Neural cell (in vitro differentiated cells): ENCODE measurements at regions not wholly inside any gene's neighbourhood (a gene's known extent, or its start where the extent isn't known, plus 50 kb on each side); places are given as distances from the start of the nearest gene placed in this dataset.

Experiments
- H2AFZ ChIP-seq: fragments of 200-600, 300-800 bp; sonication (generic), shearing (Covaris generic); 2 replicates; pipeline ENCODE4 v1.6.0; 2014; ENCODE audit warnings: low read depth, mild to moderate bottlenecking, antibody characterized with exemption, low read length, moderate library complexity
- H3F3A ChIP-seq: fragments of 200-600 bp; shearing (Covaris generic); 2 replicates; pipeline ENCODE4 v1.6.1; 2016; ENCODE audit warnings: mild to moderate bottlenecking, moderate library complexity, mixed read lengths, antibody characterized with exemption, low read length; ENCODE audit not compliant: insufficient read depth, poor library complexity, severe bottlenecking
- H3K27ac ChIP-seq: fragments of 200-600, 300-800 bp; sonication (generic), shearing (Covaris generic); 2 replicates; pipeline ENCODE4 v1.5.1; 2014; ENCODE audit warnings: mild to moderate bottlenecking, low read length, moderate library complexity
- H3K27me3 ChIP-seq: fragments of 300-800, 200-600 bp; sonication (generic), shearing (Covaris generic); 2 replicates; pipeline ENCODE4 v1.6.0; 2014; ENCODE audit warnings: mild to moderate bottlenecking, low read depth, low read length, moderate library complexity; ENCODE audit not compliant: insufficient read depth
- H3K36me3 ChIP-seq: fragments of 300-800, 200-600 bp; sonication (generic), shearing (Covaris generic); 2 replicates; pipeline ENCODE4 v1.5.1; 2014; ENCODE audit warnings: mild to moderate bottlenecking, antibody characterized with exemption, low read length, moderate library complexity; ENCODE audit not compliant: insufficient read depth
- H3K4me2 ChIP-seq: fragments of 300-800, 200-600 bp; sonication (generic), shearing (Covaris generic); 2 replicates; pipeline ENCODE4 v1.6.0; 2014; ENCODE audit warnings: mild to moderate bottlenecking, low read length
- H3K4me3 ChIP-seq: fragments of 300-800, 200-600 bp; sonication (generic), shearing (Covaris generic); 2 replicates; pipeline ENCODE4 v1.5.1; 2014; ENCODE audit warnings: mild to moderate bottlenecking, low read length, moderate library complexity
- H3K79me2 ChIP-seq: fragments of 200-600 bp; shearing (Covaris generic); replicated peaks from 2 replicates; pipeline ENCODE4 v1.6.0; 2014; ENCODE audit warnings: mild to moderate bottlenecking, low read length, moderate library complexity; ENCODE audit not compliant: insufficient read depth
- H3K9ac ChIP-seq: fragments of 300-800, 200-600 bp; sonication (generic), shearing (Covaris generic); 2 replicates; pipeline ENCODE4 v1.6.1; 2016; ENCODE audit warnings: mild to moderate bottlenecking, low read length, mixed read lengths
- H3K9me2 ChIP-seq: fragments of 200-600 bp; shearing (Covaris generic); 2 replicates; pipeline ENCODE4 v1.6.1; 2016; ENCODE audit warnings: mild to moderate bottlenecking, low read length, mixed read lengths; ENCODE audit not compliant: insufficient read depth
- H3K9me3 ChIP-seq: fragments of 200-600, 300-800 bp; sonication (generic), shearing (Covaris generic); 2 replicates; pipeline ENCODE4 v1.6.1; 2016; ENCODE audit warnings: mild to moderate bottlenecking, mixed run types, low read length, moderate library complexity, mixed read lengths
- H4K20me1 ChIP-seq: fragments of 200-600 bp; shearing (Covaris generic); 2 replicates; pipeline ENCODE4 v1.6.1; 2016; ENCODE audit warnings: mild to moderate bottlenecking, mixed run types; ENCODE audit not compliant: insufficient read depth
- EP300 ChIP-seq: fragments of 450-650 bp; conservative IDR thresholded peaks from 2 replicates; pipeline ENCODE4 v1.6.1; 2014; ENCODE audit warnings: antibody characterized with exemption, mild to moderate bottlenecking, moderate library complexity; ENCODE audit not compliant: poor library complexity, severe bottlenecking
- EZH2 ChIP-seq: fragments of 200-600, 300-800 bp; shearing (Covaris generic), sonication (generic); IDR thresholded peaks from 2 replicates; pipeline ENCODE4 v1.6.1; 2014; ENCODE audit warnings: antibody characterized with exemption, low read length, borderline replicate concordance, mild to moderate bottlenecking; ENCODE audit not compliant: insufficient read depth, poor library complexity, severe bottlenecking
- MXI1 ChIP-seq: fragments of 450-650 bp; conservative IDR thresholded peaks from 2 replicates; pipeline ENCODE4 v1.6.1; 2014; ENCODE audit warnings: antibody characterized with exemption, mild to moderate bottlenecking; ENCODE audit not compliant: poor library complexity, severe bottlenecking
- POLR2AphosphoS5 ChIP-seq: IDR thresholded peaks from 2 replicates; pipeline ENCODE4 v1.6.1; 2012
- RAD21 ChIP-seq: fragments of 450-650 bp; conservative IDR thresholded peaks from 2 replicates; pipeline ENCODE4 v1.6.1; 2014; ENCODE audit warnings: antibody characterized with exemption, mild to moderate bottlenecking, moderate library complexity
- REST ChIP-seq: IDR thresholded peaks from 2 replicates; pipeline ENCODE4 v1.6.1; 2012; ENCODE audit warnings: borderline replicate concordance
- SMC3 ChIP-seq: fragments of 450-650 bp; conservative IDR thresholded peaks from 2 replicates; pipeline ENCODE4 v1.6.1; 2014; ENCODE audit warnings: antibody characterized with exemption, mild to moderate bottlenecking, moderate library complexity; ENCODE audit not compliant: poor library complexity
- TAF1 ChIP-seq: IDR thresholded peaks from 2 replicates; pipeline ENCODE4 v1.6.1; 2012; ENCODE audit warnings: low read depth
- TF ChIP-seq, protein P1 (sequence below): fragments of 450-650 bp; IDR thresholded peaks from 2 replicates; pipeline ENCODE4 v1.5.1; 2014; ENCODE audit warnings: antibody characterized with exemption, mild to moderate bottlenecking, moderate library complexity; ENCODE audit not compliant: poor library complexity, severe bottlenecking

GRCh38 chr2:84065857-84066256 lies 393.2 kb downstream of the SUCLG1 start:
- Histone ChIP-seq H3K4me3 (no peak overlapping the region), H3F3A (no peaks in the 10 kb centered on the region), H3K27me3 (no peaks in the 10 kb centered on the region), H3K9me3 (no peaks in the 10 kb centered on the region), H3K4me2 (no peak overlapping the region), H4K20me1 (no peaks in the 10 kb centered on the region), H2AFZ (no peak overlapping the region), H3K36me3 (no peaks in the 10 kb centered on the region), H3K27ac (no peak overlapping the region), H3K9ac (no peak overlapping the region), H3K79me2 (no peaks in the 10 kb centered on the region), H3K9me2 (no peaks in the 10 kb centered on the region)
- TF ChIP-seq MXI1 (no peak), REST (no peak), SMC3 (no peak), EZH2 (no peak)
- TF ChIP-seq, protein P1, sequence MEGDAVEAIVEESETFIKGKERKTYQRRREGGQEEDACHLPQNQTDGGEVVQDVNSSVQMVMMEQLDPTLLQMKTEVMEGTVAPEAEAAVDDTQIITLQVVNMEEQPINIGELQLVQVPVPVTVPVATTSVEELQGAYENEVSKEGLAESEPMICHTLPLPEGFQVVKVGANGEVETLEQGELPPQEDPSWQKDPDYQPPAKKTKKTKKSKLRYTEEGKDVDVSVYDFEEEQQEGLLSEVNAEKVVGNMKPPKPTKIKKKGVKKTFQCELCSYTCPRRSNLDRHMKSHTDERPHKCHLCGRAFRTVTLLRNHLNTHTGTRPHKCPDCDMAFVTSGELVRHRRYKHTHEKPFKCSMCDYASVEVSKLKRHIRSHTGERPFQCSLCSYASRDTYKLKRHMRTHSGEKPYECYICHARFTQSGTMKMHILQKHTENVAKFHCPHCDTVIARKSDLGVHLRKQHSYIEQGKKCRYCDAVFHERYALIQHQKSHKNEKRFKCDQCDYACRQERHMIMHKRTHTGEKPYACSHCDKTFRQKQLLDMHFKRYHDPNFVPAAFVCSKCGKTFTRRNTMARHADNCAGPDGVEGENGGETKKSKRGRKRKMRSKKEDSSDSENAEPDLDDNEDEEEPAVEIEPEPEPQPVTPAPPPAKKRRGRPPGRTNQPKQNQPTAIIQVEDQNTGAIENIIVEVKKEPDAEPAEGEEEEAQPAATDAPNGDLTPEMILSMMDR: no peak

GRCh38 chr2:84057917-84058560 lies 401.0 kb downstream of the SUCLG1 start:
- no peak overlapping the region for H3K4me2 ChIP-seq
- H3K9me2 ChIP-seq: no peaks in the 10 kb centered on the region
- H3F3A ChIP-seq: no peaks in the 10 kb centered on the region
- no peaks in the 10 kb centered on the region for H3K9me3 ChIP-seq
- no peaks in the 10 kb centered on the region for H3K79me2 ChIP-seq
- H3K27me3 ChIP-seq: no peaks in the 10 kb centered on the region
- TF ChIP-seq TAF1: no peak
- TF ChIP-seq SMC3: no peak
- TF ChIP-seq EZH2: no peak
- TF ChIP-seq MXI1: no peak
- TF ChIP-seq, protein P1: no peak
- no peak for TF ChIP-seq REST
- TF ChIP-seq POLR2AphosphoS5: no peak
- no peak for TF ChIP-seq EP300
- TF ChIP-seq RAD21: no peak
- no peak overlapping the region for H3K9ac ChIP-seq
- H3K4me3 ChIP-seq: no peak overlapping the region
- no peaks in the 10 kb centered on the region for H3K36me3 ChIP-seq
- no peak overlapping the region for H3K27ac ChIP-seq
- no peaks in the 10 kb centered on the region for H4K20me1 ChIP-seq
- H2AFZ ChIP-seq: no peak overlapping the region
